GM12878 (cell line): ENCODE measurements at regions not wholly inside any gene's neighbourhood (a gene's known extent, or its start where the extent isn't known, plus 50 kb on each side); places are given as distances from the start of the nearest gene placed in this dataset.

Source experiments
- ATAC-seq: fragments of 200-7000 bp; cut with Tn5 transposase; 3 replicates; pipeline ENCODE4 v1.9.1; 2020; ENCODE audit warnings: mild to moderate bottlenecking, moderate library complexity
- BruUV-seq: library from RNA; stranded (reverse); fragments of 400-500 nt; replicated peaks from 2 replicates; lab custom pipeline; 2021; lab: Mats Ljungman, UMichigan
- CTCF ChIA-PET: fragments of 300-600 bp; sonication (Branson Sonifier 250); formaldehyde crosslinking; extraction: SDS; loops from one replicate; lab custom pipeline; 2021; ENCODE audit warnings: inconsistent platforms; lab: Yijun Ruan, JAX
- POLR2A ChIA-PET: fragments of 350-600 bp; formaldehyde crosslinking; extraction: SDS; loops from one replicate; lab custom pipeline; 2021; ENCODE audit warnings: inconsistent platforms; lab: Charles Lee
- RAD21 ChIA-PET: fragments of 300-600 bp; sonication (Branson Sonifier 250); formaldehyde crosslinking; loops from one replicate; lab custom pipeline; 2023; ENCODE audit warnings: antibody characterized with exemption; ENCODE audit not compliant: unreplicated experiment; lab: Charles Lee
- SMC1A ChIA-PET: fragments of 300-600 bp; sonication (Branson Sonifier 250); formaldehyde crosslinking; loops from one replicate; lab custom pipeline; 2023; ENCODE audit not compliant: unreplicated experiment, uncharacterized antibody; lab: Charles Lee
- DNase-seq: peaks from one replicate; pipeline ENCODE4 v3.0.0-alpha.2; 2011; ENCODE audit warnings: low read depth, low spot score
- FAIRE-seq: peaks from 3 replicates; lab custom pipeline; 2011; peaks lifted over from hg19 to GRCh38; lab: Jason Lieb, UNC
- H2AFZ ChIP-seq: 2 replicates; pipeline ENCODE4 v1.6.0; 2011; ENCODE audit warnings: low read depth, low read length, control low read depth; ENCODE audit not compliant: control insufficient read depth
- H3K27ac ChIP-seq: 2 replicates; pipeline ENCODE4 v1.5.1; 2011; ENCODE audit warnings: control low read depth; ENCODE audit not compliant: control insufficient read depth, insufficient read depth
- H3K27me3 ChIP-seq, 2 experiments: replicated peaks in 1 of 2; 2 replicates each; pipeline versions ENCODE4 v1.6.0 to v1.6.1; 2011; ENCODE audit warnings: low read length in 1 of 2; ENCODE audit not compliant: control insufficient read depth in 2 of 2, insufficient read depth in 2 of 2
- H3K36me3 ChIP-seq, 2 experiments: 2 replicates each; pipeline ENCODE4 v1.5.1; 2011; ENCODE audit warnings: low read length in 1 of 2; ENCODE audit not compliant: control insufficient read depth in 2 of 2, insufficient read depth in 2 of 2
- H3K4me1 ChIP-seq: 2 replicates; pipeline ENCODE4 v1.6.1; 2011; ENCODE audit warnings: mild to moderate bottlenecking, low read length, moderate library complexity, mixed read lengths; ENCODE audit not compliant: control insufficient read depth, insufficient read depth
- H3K4me2 ChIP-seq: 2 replicates; pipeline ENCODE4 v1.6.0; 2011; ENCODE audit warnings: control low read depth; ENCODE audit not compliant: control insufficient read depth, insufficient read depth
- H3K4me3 ChIP-seq: fragments of 200-600 bp; sonication (generic); 2 replicates; pipeline ENCODE4 v1.5.1; 2016
- H3K79me2 ChIP-seq: 2 replicates; pipeline ENCODE4 v1.6.0; 2011; ENCODE audit warnings: low read length; ENCODE audit not compliant: control insufficient read depth, insufficient read depth
- H3K9ac ChIP-seq: 2 replicates; pipeline ENCODE4 v1.8.0; 2011; ENCODE audit warnings: low read length, control low read depth, mixed read lengths; ENCODE audit not compliant: control insufficient read depth, insufficient read depth
- H3K9me3 ChIP-seq: replicated peaks from 3 replicates; pipeline ENCODE4 v1.5.1; 2011; ENCODE audit warnings: mild to moderate bottlenecking, low read length; ENCODE audit not compliant: control insufficient read depth, insufficient read depth
- H4K20me1 ChIP-seq: 2 replicates; pipeline ENCODE4 v1.6.0; 2011; ENCODE audit not compliant: control insufficient read depth, insufficient read depth
- ASH2L ChIP-seq: fragments of 300-600, 200-600 bp; sonication (generic); IDR thresholded peaks from 2 replicates; pipeline ENCODE4 v1.6.1; 2017; ENCODE audit warnings: low read depth, mild to moderate bottlenecking, borderline replicate concordance
- ATF2 ChIP-seq: IDR thresholded peaks from 2 replicates; pipeline ENCODE4 v1.6.1; 2012; ENCODE audit warnings: low read length, inconsistent platforms
- CBX3 ChIP-seq: fragments of 200-600 bp; sonication (generic); IDR thresholded peaks from 2 replicates; pipeline ENCODE4 v1.6.1; 2016; ENCODE audit warnings: low read depth, borderline replicate concordance
- CBX5 ChIP-seq: sonication (generic); IDR thresholded peaks from 2 replicates; pipeline ENCODE4 v1.6.1; 2016; ENCODE audit warnings: low read depth, moderate library complexity, mild to moderate bottlenecking, inconsistent platforms
- NFXL1 ChIP-seq: fragments of 450-650 bp; IDR thresholded peaks from 2 replicates; pipeline ENCODE4 v1.6.1; 2017; ENCODE audit warnings: antibody characterized with exemption, mild to moderate bottlenecking, borderline replicate concordance
- PAX8 ChIP-seq: fragments of 450-650 bp; IDR thresholded peaks from 2 replicates; pipeline ENCODE4 v1.6.1; 2017; ENCODE audit warnings: mild to moderate bottlenecking, moderate library complexity
- POU2F2 ChIP-seq: IDR thresholded peaks from 3 replicates; pipeline ENCODE4 v1.6.1; 2011; ENCODE audit warnings: low read depth, mild to moderate bottlenecking, low read length, borderline replicate concordance
- RUNX3 ChIP-seq: IDR thresholded peaks from 2 replicates; pipeline ENCODE4 v1.6.1; 2012; ENCODE audit warnings: low read length, inconsistent platforms
- SMAD5 ChIP-seq: IDR thresholded peaks from 2 replicates; pipeline ENCODE4 v1.6.1; 2016; ENCODE audit warnings: antibody characterized with exemption, low read depth
- SRF ChIP-seq, 2 experiments: IDR thresholded peaks; 2 replicates each; pipeline ENCODE4 v1.6.1; 2011; ENCODE audit warnings: low read depth in 2 of 2, low read length in 2 of 2, mild to moderate bottlenecking in 1 of 2, moderate library complexity in 1 of 2
- YY1 ChIP-seq: IDR thresholded peaks from 2 replicates; pipeline ENCODE4 v1.6.1; 2011; ENCODE audit warnings: low read depth, mild to moderate bottlenecking, low read length
- WGBS: methylation state at CpG from one replicate; pipeline ENCODE4 v1.1.6; 2016; ENCODE audit warnings: low lambda C conversion rate; ENCODE audit not compliant: insufficient replicate concordance, insufficient coverage; ENCODE audit errors: missing lambda C conversion rate; 5-methylcytosine and 5-hydroxymethylcytosine counted together
- in situ Hi-C: fragments of 300-500 bp; cut with MboI; formaldehyde crosslinking; loops from 9 replicates; pipeline ENCODE4 v1.14.3; 2018; ENCODE audit warnings: mixed read lengths
- intact Hi-C: fragments of 100-400 bp; cut with micrococcal nuclease; formaldehyde crosslinking; loops from one replicate; pipeline ENCODE4 v1.14.2; 2022; ENCODE audit not compliant: unreplicated experiment
- TF ChIP-seq, protein P1 (sequence below): fragments of 150-350 bp; IDR thresholded peaks from 2 replicates; pipeline ENCODE4 v1.6.1; 2014; ENCODE audit warnings: mild to moderate bottlenecking, low read depth, low read length
- TF ChIP-seq, protein P2 (sequence below): fragments of 450-650 bp; IDR thresholded peaks from 2 replicates; pipeline ENCODE4 v1.6.1; 2017; ENCODE audit warnings: mild to moderate bottlenecking, moderate library complexity
- TF ChIP-seq, protein P3 (sequence below): fragments of 450-650 bp; IDR thresholded peaks from 2 replicates; pipeline ENCODE4 v1.6.1; 2016; ENCODE audit warnings: mild to moderate bottlenecking, moderate library complexity, borderline replicate concordance

DNA sequence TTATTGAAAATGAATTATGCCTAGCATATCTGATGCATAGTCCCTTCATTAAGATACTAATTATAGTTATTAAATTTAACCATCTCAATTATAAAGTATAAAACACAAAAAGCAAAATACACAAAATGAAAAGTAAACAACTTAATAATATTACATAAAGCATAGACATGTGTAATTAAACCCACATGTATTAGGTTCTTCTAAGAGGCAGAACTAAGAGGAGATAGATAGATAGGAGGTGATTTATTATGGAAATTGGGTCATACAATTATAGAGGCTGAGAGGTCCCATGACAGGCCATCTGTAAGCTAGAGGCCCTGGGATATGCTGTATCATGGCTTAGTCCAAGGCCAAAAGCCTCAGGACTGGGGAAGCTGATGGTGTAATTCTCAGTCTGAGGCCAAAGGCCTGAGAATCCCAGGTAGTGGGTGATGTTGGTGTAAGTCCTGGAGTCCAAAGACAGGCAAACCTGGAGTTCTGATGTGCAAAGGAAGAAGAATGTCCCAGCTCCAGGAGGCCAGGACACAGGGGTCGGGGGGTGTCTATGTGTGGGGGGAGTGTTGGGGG lies 953.3 kb downstream of the TRHDE start:
- no peak overlapping the region for H3K4me3 ChIP-seq
- H3K79me2 ChIP-seq = no peaks in the 10 kb centered on the region
- no peak overlapping the region for H3K4me2 ChIP-seq
- in situ Hi-C loops = no loop called here
- no peak overlapping the region for H3K9ac ChIP-seq
- CTCF ChIA-PET = interaction anchor here (0.6 kb wide), 1 partner anchor 492 kb away, joined by 5 read pairs; no protein-coding TSS in a partner anchor
- no peak for FAIRE-seq
- H3K9me3 ChIP-seq = no peaks in the 10 kb centered on the region
- no peak overlapping the region for H3K27ac ChIP-seq
- intact Hi-C loops = no loop called here
- no peak for DNase-seq
- H4K20me1 ChIP-seq = no peaks in the 10 kb centered on the region
- H2AFZ ChIP-seq = no peak overlapping the region
- POLR2A ChIA-PET = no interaction called here
- WGBS = 0% methylated on average over 1 of the region's 1 CpG
- H3K36me3 ChIP-seq = no peaks in the 10 kb centered on the region
- RAD21 ChIA-PET = no interaction called here
- SMC1A ChIA-PET = no interaction called here
- H3K27me3 ChIP-seq = no peaks in the 10 kb centered on the region
- BruUV-seq = no TSS peak
- ATAC-seq = no peak
- H3K4me1 ChIP-seq = no peaks in the 10 kb centered on the region
- no peak for TF ChIP-seq PAX8
- no peak for TF ChIP-seq NFXL1
- no peak for TF ChIP-seq CBX5
- TF ChIP-seq SMAD5 = no peak
- no peak for TF ChIP-seq ASH2L
- TF ChIP-seq ATF2 = no peak
- TF ChIP-seq, protein P1, sequence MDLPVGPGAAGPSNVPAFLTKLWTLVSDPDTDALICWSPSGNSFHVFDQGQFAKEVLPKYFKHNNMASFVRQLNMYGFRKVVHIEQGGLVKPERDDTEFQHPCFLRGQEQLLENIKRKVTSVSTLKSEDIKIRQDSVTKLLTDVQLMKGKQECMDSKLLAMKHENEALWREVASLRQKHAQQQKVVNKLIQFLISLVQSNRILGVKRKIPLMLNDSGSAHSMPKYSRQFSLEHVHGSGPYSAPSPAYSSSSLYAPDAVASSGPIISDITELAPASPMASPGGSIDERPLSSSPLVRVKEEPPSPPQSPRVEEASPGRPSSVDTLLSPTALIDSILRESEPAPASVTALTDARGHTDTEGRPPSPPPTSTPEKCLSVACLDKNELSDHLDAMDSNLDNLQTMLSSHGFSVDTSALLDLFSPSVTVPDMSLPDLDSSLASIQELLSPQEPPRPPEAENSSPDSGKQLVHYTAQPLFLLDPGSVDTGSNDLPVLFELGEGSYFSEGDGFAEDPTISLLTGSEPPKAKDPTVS = no peak
- no peak for TF ChIP-seq CBX3
- no peak for TF ChIP-seq YY1
- TF ChIP-seq, protein P2, sequence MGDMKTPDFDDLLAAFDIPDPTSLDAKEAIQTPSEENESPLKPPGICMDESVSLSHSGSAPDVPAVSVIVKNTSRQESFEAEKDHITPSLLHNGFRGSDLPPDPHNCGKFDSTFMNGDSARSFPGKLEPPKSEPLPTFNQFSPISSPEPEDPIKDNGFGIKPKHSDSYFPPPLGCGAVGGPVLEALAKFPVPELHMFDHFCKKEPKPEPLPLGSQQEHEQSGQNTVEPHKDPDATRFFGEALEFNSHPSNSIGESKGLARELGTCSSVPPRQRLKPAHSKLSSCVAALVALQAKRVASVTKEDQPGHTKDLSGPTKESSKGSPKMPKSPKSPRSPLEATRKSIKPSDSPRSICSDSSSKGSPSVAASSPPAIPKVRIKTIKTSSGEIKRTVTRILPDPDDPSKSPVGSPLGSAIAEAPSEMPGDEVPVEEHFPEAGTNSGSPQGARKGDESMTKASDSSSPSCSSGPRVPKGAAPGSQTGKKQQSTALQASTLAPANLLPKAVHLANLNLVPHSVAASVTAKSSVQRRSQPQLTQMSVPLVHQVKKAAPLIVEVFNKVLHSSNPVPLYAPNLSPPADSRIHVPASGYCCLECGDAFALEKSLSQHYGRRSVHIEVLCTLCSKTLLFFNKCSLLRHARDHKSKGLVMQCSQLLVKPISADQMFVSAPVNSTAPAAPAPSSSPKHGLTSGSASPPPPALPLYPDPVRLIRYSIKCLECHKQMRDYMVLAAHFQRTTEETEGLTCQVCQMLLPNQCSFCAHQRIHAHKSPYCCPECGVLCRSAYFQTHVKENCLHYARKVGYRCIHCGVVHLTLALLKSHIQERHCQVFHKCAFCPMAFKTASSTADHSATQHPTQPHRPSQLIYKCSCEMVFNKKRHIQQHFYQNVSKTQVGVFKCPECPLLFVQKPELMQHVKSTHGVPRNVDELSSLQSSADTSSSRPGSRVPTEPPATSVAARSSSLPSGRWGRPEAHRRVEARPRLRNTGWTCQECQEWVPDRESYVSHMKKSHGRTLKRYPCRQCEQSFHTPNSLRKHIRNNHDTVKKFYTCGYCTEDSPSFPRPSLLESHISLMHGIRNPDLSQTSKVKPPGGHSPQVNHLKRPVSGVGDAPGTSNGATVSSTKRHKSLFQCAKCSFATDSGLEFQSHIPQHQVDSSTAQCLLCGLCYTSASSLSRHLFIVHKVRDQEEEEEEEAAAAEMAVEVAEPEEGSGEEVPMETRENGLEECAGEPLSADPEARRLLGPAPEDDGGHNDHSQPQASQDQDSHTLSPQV = no peak
- TF ChIP-seq RUNX3 = no peak
- TF ChIP-seq POU2F2 = no peak
- TF ChIP-seq, protein P3, sequence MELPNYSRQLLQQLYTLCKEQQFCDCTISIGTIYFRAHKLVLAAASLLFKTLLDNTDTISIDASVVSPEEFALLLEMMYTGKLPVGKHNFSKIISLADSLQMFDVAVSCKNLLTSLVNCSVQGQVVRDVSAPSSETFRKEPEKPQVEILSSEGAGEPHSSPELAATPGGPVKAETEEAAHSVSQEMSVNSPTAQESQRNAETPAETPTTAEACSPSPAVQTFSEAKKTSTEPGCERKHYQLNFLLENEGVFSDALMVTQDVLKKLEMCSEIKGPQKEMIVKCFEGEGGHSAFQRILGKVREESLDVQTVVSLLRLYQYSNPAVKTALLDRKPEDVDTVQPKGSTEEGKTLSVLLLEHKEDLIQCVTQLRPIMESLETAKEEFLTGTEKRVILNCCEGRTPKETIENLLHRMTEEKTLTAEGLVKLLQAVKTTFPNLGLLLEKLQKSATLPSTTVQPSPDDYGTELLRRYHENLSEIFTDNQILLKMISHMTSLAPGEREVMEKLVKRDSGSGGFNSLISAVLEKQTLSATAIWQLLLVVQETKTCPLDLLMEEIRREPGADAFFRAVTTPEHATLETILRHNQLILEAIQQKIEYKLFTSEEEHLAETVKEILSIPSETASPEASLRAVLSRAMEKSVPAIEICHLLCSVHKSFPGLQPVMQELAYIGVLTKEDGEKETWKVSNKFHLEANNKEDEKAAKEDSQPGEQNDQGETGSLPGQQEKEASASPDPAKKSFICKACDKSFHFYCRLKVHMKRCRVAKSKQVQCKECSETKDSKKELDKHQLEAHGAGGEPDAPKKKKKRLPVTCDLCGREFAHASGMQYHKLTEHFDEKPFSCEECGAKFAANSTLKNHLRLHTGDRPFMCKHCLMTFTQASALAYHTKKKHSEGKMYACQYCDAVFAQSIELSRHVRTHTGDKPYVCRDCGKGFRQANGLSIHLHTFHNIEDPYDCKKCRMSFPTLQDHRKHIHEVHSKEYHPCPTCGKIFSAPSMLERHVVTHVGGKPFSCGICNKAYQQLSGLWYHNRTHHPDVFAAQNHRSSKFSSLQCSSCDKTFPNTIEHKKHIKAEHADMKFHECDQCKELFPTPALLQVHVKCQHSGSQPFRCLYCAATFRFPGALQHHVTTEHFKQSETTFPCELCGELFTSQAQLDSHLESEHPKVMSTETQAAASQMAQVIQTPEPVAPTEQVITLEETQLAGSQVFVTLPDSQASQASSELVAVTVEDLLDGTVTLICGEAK = no peak
- no peak for TF ChIP-seq SRF (IDR thresholded peaks at IDR 0.05; ENCODE audit: low read depth in 2 of 2, low read length in 2 of 2)
